Upper lobe of right lung (tissue), 1 donor: ENCODE measurements at regions not wholly inside any gene's neighbourhood (a gene's known extent, or its start where the extent isn't known, plus 50 kb on each side); places are given as distances from the start of the nearest gene placed in this dataset.

Source experiments
- ATAC-seq: fragments of 200-7000 bp; cut with Tn5 transposase; one replicate; pipeline ENCODE4 v1.9.1; 2020; ENCODE audit warnings: mild to moderate bottlenecking, moderate library complexity
- DNase-seq: peaks from one replicate; pipeline ENCODE4 v3.0.0-alpha.2; 2020
- H3K27ac ChIP-seq: fragments of 200-600 bp; one replicate; pipeline ENCODE4 v1.8.0; 2022
- H3K27me3 ChIP-seq: fragments of 200-600 bp; one replicate; pipeline ENCODE4 v1.8.0; 2022; ENCODE audit warnings: mild to moderate bottlenecking
- H3K36me3 ChIP-seq: fragments of 200-600 bp; one replicate; pipeline ENCODE4 v1.8.0; 2022
- H3K4me1 ChIP-seq: fragments of 200-600 bp; one replicate; pipeline ENCODE4 v1.8.0; 2022
- H3K4me3 ChIP-seq: fragments of 200-600 bp; one replicate; pipeline ENCODE4 v1.8.0; 2022; ENCODE audit warnings: mild to moderate bottlenecking
- H3K9me3 ChIP-seq: fragments of 200-600 bp; one replicate; pipeline ENCODE4 v1.8.0; 2022
- CTCF ChIP-seq: fragments of 200-600 bp; IDR thresholded peaks from one replicate; pipeline ENCODE4 v1.8.0; 2022; ENCODE audit warnings: antibody characterized with exemption
- intact Hi-C: fragments of 100-400 bp; cut with DNase I; formaldehyde crosslinking; loops from one replicate; pipeline ENCODE4 v1.11.0; 2022
- donor health status: DM: no; HTN: yes; CAD: no; lungs with severe emphysema.

DNA sequence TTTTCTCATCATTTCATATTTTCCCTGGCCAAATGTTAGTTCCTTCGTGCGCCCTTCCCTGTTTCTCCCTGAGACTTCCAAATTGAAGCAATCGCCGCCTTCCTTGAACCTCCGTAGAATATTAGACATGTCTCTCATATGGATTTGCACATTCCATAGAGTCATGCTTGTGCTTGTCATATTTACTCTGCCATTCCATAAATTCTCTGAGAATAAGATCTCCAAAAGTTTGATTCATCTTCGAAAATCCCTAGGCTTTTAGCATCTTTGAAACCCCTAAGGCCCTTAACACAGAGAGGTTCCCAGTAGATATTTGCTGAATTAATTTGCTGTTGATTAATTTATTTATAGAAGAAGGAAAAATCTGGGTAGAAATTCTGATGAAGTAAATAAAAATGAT is 202.2 kb upstream of the PIK3C3 start:
- Histone ChIP-seq H3K9me3 (no peaks in the 10 kb centered on the region), H3K27ac (no peak overlapping the region), H3K4me3 (no peak overlapping the region), H3K4me1 (no peaks in the 10 kb centered on the region), H3K36me3 (no peaks in the 10 kb centered on the region), H3K27me3 (no peaks in the 10 kb centered on the region)
- no peak for TF ChIP-seq CTCF
- ATAC-seq, result no peak
- no peak for DNase-seq
- intact Hi-C loops, result no loop called here

GRCh38 chr18:41751652-41752051 is 203.4 kb upstream of the PIK3C3 start:
- intact Hi-C loops, result no loop called here
- TF ChIP-seq CTCF, result no peak
- DNase-seq, result no peak
- H3K4me3 ChIP-seq, result no peak overlapping the region
- no peaks in the 10 kb centered on the region for H3K27me3 ChIP-seq
- H3K27ac ChIP-seq, result no peak overlapping the region
- no peaks in the 10 kb centered on the region for H3K9me3 ChIP-seq
- ATAC-seq, result no peak
- H3K36me3 ChIP-seq, result no peaks in the 10 kb centered on the region
- H3K4me1 ChIP-seq, result no peaks in the 10 kb centered on the region

DNA sequence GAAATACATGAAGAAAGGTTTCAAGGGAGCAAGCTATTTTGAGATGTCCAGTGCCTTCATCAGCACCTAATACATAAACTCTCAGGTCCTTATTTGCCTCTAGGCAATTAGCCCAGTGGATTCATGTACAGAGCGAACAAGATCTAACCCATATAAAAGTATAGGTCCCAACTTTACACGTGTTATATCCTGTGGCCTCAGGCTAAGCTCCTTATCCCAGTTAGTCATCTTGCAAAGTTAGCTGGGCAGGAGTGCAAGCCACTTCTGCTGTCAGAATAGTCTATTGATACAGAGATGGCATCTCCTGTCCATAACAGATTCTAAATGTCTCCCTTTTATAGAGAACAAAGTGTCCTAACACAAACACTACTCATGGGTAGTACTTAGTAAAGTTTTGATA is 203.9 kb upstream of the PIK3C3 start:
- intact Hi-C loops, result no loop called here
- no peaks in the 10 kb centered on the region for H3K36me3 ChIP-seq
- H3K27me3 ChIP-seq, result no peaks in the 10 kb centered on the region
- ATAC-seq, result no peak
- H3K9me3 ChIP-seq, result no peaks in the 10 kb centered on the region
- no peak for DNase-seq
- H3K27ac ChIP-seq, result no peak overlapping the region
- no peaks in the 10 kb centered on the region for H3K4me1 ChIP-seq
- H3K4me3 ChIP-seq, result no peak overlapping the region
- no peak for TF ChIP-seq CTCF

DNA sequence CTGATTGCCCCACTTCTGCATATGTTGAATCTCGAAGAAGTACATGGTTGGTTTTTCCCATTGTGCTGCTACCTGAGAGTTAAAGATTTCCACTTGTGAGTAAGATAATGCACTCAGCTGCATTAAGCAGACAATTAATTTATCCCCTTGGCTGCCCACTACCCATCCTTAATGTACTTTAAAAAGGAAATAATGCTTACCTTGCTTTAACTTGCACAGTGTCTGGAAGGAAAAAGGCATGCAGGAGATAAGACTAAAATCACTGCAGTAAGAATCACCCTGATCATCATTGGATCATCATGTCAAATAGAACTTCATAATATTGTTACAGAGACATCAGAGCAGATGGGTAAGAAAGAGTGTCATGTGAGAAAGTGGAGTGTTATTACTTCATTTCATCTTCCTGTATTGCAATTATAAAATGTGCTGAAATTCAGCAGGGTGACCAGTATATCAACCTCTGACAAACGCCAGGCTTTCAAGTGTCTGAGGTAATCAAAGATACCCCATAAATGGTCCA is 207.3 kb upstream of the PIK3C3 start:
- no peaks in the 10 kb centered on the region for H3K36me3 ChIP-seq
- no peak for TF ChIP-seq CTCF
- DNase-seq (no peak), ATAC-seq (no peak)
- H3K9me3 ChIP-seq, result no peaks in the 10 kb centered on the region
- no peaks in the 10 kb centered on the region for H3K4me1 ChIP-seq
- intact Hi-C loops, result no loop called here
- H3K27me3 ChIP-seq, result no peaks in the 10 kb centered on the region
- H3K4me3 ChIP-seq, result no peak overlapping the region
- no peak overlapping the region for H3K27ac ChIP-seq

- peak; percentile 47 for TF ChIP-seq CTCF
- H3K9me3 ChIP-seq, result no peaks in the 10 kb centered on the region
- no peak for ATAC-seq
- no peak overlapping the region for H3K27ac ChIP-seq
- no peaks in the 10 kb centered on the region for H3K4me1 ChIP-seq
- no peak for DNase-seq
- no peaks in the 10 kb centered on the region for H3K36me3 ChIP-seq
- H3K27me3 ChIP-seq, result no peaks in the 10 kb centered on the region
- no peak overlapping the region for H3K4me3 ChIP-seq
- intact Hi-C loops, result no loop called here
Observed at GRCh38 chr18:41745166-41746049, 209.6 kb upstream of the PIK3C3 start.
